SU-DHL-6 (cell line): ENCODE measurements at regions not wholly inside any gene's neighbourhood (a gene's known extent, or its start where the extent isn't known, plus 50 kb on each side); places are given as distances from the start of the nearest gene placed in this dataset.

ENCODE experiments used
- H2AFZ ChIP-seq: fragments of 200-600 bp; sonication (generic); 2 replicates; pipeline ENCODE4 v1.6.1; 2014; ENCODE audit warnings: low read depth, mild to moderate bottlenecking, moderate library complexity, mixed read lengths, antibody characterized with exemption, low read length; ENCODE audit not compliant: severe bottlenecking
- H3F3A ChIP-seq: fragments of 200-600 bp; shearing (Covaris generic); 2 replicates; pipeline ENCODE4 v1.6.0; 2016; ENCODE audit warnings: antibody characterized with exemption, mild to moderate bottlenecking; ENCODE audit not compliant: insufficient read depth
- H3K27ac ChIP-seq: fragments of 200-600 bp; sonication (generic); 2 replicates; pipeline ENCODE4 v1.5.1; 2016; ENCODE audit warnings: low read depth, mild to moderate bottlenecking, low read length, moderate library complexity, mixed read lengths
- H3K27me3 ChIP-seq: fragments of 200-600 bp; sonication (generic), shearing (Covaris generic); 2 replicates; pipeline ENCODE4 v1.6.0; 2014; ENCODE audit warnings: mild to moderate bottlenecking, low read length
- H3K36me3 ChIP-seq: fragments of 200-600 bp; sonication (generic); 2 replicates; pipeline ENCODE4 v1.6.1; 2014; ENCODE audit warnings: mild to moderate bottlenecking, low read length, mixed read lengths
- H3K4me2 ChIP-seq: fragments of 300-600, 200-600 bp; shearing (Covaris generic), sonication (generic); 2 replicates; pipeline ENCODE4 v1.6.0; 2014; ENCODE audit warnings: low read length, low read depth, mild to moderate bottlenecking; ENCODE audit not compliant: poor library complexity, severe bottlenecking
- H3K4me3 ChIP-seq: fragments of 200-600 bp; sonication (generic); 2 replicates; pipeline ENCODE4 v1.5.1; 2014; ENCODE audit warnings: antibody characterized with exemption, low read length, mild to moderate bottlenecking, mixed read lengths; ENCODE audit not compliant: insufficient read depth, poor library complexity, severe bottlenecking
- H3K79me2 ChIP-seq: fragments of 200-600 bp; sonication (generic); 2 replicates; pipeline ENCODE4 v1.6.1; 2014; ENCODE audit warnings: mild to moderate bottlenecking, low read length, moderate library complexity; ENCODE audit not compliant: insufficient read depth
- H3K9ac ChIP-seq: fragments of 200-600 bp; sonication (generic); 2 replicates; pipeline ENCODE4 v1.7.0; 2014; ENCODE audit warnings: mild to moderate bottlenecking, low read length
- H3K9me2 ChIP-seq: fragments of 200-600 bp; sonication (generic); replicated peaks from 2 replicates; pipeline ENCODE4 v1.6.1; 2014; ENCODE audit warnings: low read length; ENCODE audit not compliant: insufficient read depth
- H3K9me3 ChIP-seq: fragments of 200-600 bp; sonication (generic); 2 replicates; pipeline ENCODE4 v1.6.1; 2014; ENCODE audit warnings: low read length, mixed read lengths; ENCODE audit not compliant: insufficient read depth
- H4K20me1 ChIP-seq: fragments of 200-600 bp; sonication (generic); 2 replicates; pipeline ENCODE4 v1.6.1; 2014; ENCODE audit warnings: low read depth, mild to moderate bottlenecking, antibody characterized with exemption, low read length, moderate library complexity, mixed read lengths
- CTCF ChIP-seq: fragments of 200-600 bp; sonication (generic); IDR thresholded peaks from one replicate; pipeline ENCODE4 v1.5.1; 2017; ENCODE audit warnings: antibody characterized with exemption, mild to moderate bottlenecking, low read length, moderate library complexity; ENCODE audit not compliant: insufficient read depth, poor library complexity, severe bottlenecking
- EZH2phosphoT487 ChIP-seq: fragments of 200-600 bp; sonication (generic), shearing (Covaris generic); conservative IDR thresholded peaks from 2 replicates; pipeline ENCODE4 v1.6.1; 2018; ENCODE audit warnings: mild to moderate bottlenecking, antibody characterized with exemption, low read length, moderate library complexity, mixed read lengths

GRCh38 chr10:44005788-44006099 is 357.1 kb upstream of the ZNF32 start:
- TF ChIP-seq EZH2phosphoT487 (no peak), CTCF (no peak)
- H3K27me3 ChIP-seq, result no peaks in the 10 kb centered on the region

GRCh38 chr10:44004913-44005787 is 356.5 kb upstream of the ZNF32 start:
- H2AFZ ChIP-seq, result no peak overlapping the region
- TF ChIP-seq EZH2phosphoT487 (no peak), CTCF (no peak)
- H4K20me1 ChIP-seq, result no peaks in the 10 kb centered on the region

More at GRCh38 chr10:44005788-44006099, 357.1 kb upstream of the ZNF32 start:
- Histone ChIP-seq H3K9me3 (no peaks in the 10 kb centered on the region), H3K9me2 (no peaks in the 10 kb centered on the region), H3K4me2 (no peak overlapping the region), H3K9ac (no peak overlapping the region), H3F3A (no peaks in the 10 kb centered on the region), H3K36me3 (no peaks in the 10 kb centered on the region), H2AFZ (no peak overlapping the region), H3K27ac (no peak overlapping the region), H4K20me1 (no peaks in the 10 kb centered on the region), H3K4me3 (no peak overlapping the region), H3K79me2 (no peaks in the 10 kb centered on the region)

GRCh38 chr10:43998021-43998809 is 349.5 kb upstream of the ZNF32 start:
- Histone ChIP-seq H3F3A (no peaks in the 10 kb centered on the region), H3K9ac (no peak overlapping the region), H3K27ac (no peak overlapping the region)

More at GRCh38 chr10:44004913-44005787, 356.5 kb upstream of the ZNF32 start:
- Histone ChIP-seq H3F3A (no peaks in the 10 kb centered on the region), H3K4me3 (no peak overlapping the region), H3K4me2 (no peak overlapping the region), H3K36me3 (no peaks in the 10 kb centered on the region), H3K9me3 (no peaks in the 10 kb centered on the region), H3K79me2 (no peaks in the 10 kb centered on the region), H3K27me3 (no peaks in the 10 kb centered on the region), H3K27ac (no peak overlapping the region), H3K9ac (no peak overlapping the region), H3K9me2 (no peaks in the 10 kb centered on the region)

More at GRCh38 chr10:43998021-43998809, 349.5 kb upstream of the ZNF32 start:
- TF ChIP-seq CTCF (no peak), EZH2phosphoT487 (no peak)
- Histone ChIP-seq H3K27me3 (no peaks in the 10 kb centered on the region), H3K4me3 (no peak overlapping the region), H3K79me2 (no peaks in the 10 kb centered on the region), H2AFZ (no peak overlapping the region), H3K9me3 (peaks cover 3% of the 10 kb centered on the region; the same call in 1 of the 2 replicates), H4K20me1 (no peaks in the 10 kb centered on the region), H3K4me2 (no peak overlapping the region), H3K9me2 (no peaks in the 10 kb centered on the region), H3K36me3 (no peaks in the 10 kb centered on the region)
